Pancreas (tissue), 10 donors: ENCODE measurements at regions not wholly inside any gene's neighbourhood (a gene's known extent, or its start where the extent isn't known, plus 50 kb on each side); places are given as distances from the start of the nearest gene placed in this dataset.

Experiments used
- ATAC-seq, 4 donors: fragments of 200-7000 bp; cut with Tn5 transposase; one replicate each; pipeline versions ENCODE4 v1.8.0 to v1.9.1; 2020; ENCODE audit warnings: mild to moderate bottlenecking in 4 of 4, moderate library complexity in 4 of 4
- DNase-seq, 6 donors: peaks; one replicate each; pipeline ENCODE4 v3.0.0-alpha.2; 2020
- FAIRE-seq: peaks from 2 replicates; lab custom pipeline; 2012; peaks lifted over from hg19 to GRCh38; lab: Jason Lieb, UNC
- H3K27ac ChIP-seq, 4 donors: fragments of 200-600 bp; sonication (generic); 1 replicate in 3 of 4; 2 replicates in 1 of 4; pipeline versions ENCODE4 v1.5.0 to v1.8.0; 2020
- H3K27me3 ChIP-seq, 4 donors: fragments of 200-600 bp; one replicate each; pipeline ENCODE4 v1.8.0; 2021
- H3K36me3 ChIP-seq, 3 donors: fragments of 200-600 bp; sonication (generic) in 1 of 3; one replicate each; pipeline versions ENCODE4 v1.5.0 to v1.8.0; 2020 to 2021
- H3K4me1 ChIP-seq, 3 donors: fragments of 200-600 bp; one replicate each; pipeline ENCODE4 v1.8.0; 2021
- H3K4me3 ChIP-seq, 4 donors: fragments of 200-600 bp; sonication (generic) in 2 of 4; one replicate each; pipeline versions ENCODE4 v1.5.0 to v1.8.0; 2020 to 2021
- H3K9me3 ChIP-seq, 4 donors: fragments of 200-600 bp; one replicate each; pipeline ENCODE4 v1.8.0; 2021
- WGBS, 2 donors: extraction: QIAGEN DNeasy Blood & Tissue Kit; methylation state at CpG; one replicate each; pipeline ENCODE4 v1.1.7; 2013; 5-methylcytosine and 5-hydroxymethylcytosine counted together
- intact Hi-C, 3 donors: fragments of 100-400 bp; cut with DNase I; formaldehyde crosslinking; loops; one replicate each; pipeline versions ENCODE4 v1.11.1 to v1.14.2; 2022
- TF ChIP-seq, protein P1 (sequence below), 4 donors: fragments of 200-600 bp; sonication (generic) in 3 of 4; IDR thresholded peaks; one replicate each; pipeline versions ENCODE4 v1.5.0 to v1.8.0; 2021; ENCODE audit warnings: antibody characterized with exemption in 4 of 4
- donor health status: healthy with polysubstance abuse.
- donor health status: DM: no; HTN: no; CAD: no; lungs with moderate emphysema.
- donor health status: DM: no; HTN: no; CAD: no.
- donor health status: control.
- donor health status: control.
- donor health status: Bipolar disorder and iron deficiency.
- donor health status: DM: yes; HTN: yes; CAD: no.
- donor health status: DM: no; HTN: no; CAD: no.
- donor health status: DM: no; HTN: no; CAD: no.
- donor health status: DM: yes; HTN: yes; CAD: no.

DNA sequence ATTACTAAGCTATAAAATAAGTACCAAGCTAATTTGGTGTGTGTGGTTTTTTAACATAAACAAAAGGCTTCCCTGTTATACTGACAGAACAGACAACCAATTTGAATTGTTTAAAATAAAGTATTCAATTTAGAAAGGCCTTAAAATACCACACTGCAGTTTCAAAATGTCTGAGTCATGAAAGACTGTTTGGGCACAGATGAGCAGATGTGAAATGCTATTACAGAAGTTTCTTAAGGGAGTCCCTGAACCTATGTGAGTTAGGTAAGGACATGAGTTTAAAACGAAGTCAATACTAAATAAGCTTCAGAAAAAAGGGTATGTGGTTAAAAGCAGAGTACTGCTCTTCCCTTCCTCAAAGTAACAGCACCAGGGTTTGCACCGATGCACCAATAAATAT, 69.7 kb upstream of the SETMAR start:
- Histone ChIP-seq H3K4me3 (no peak overlapping the region), H3K36me3 (no peaks in the 10 kb centered on the region), H3K9me3 (no peaks in the 10 kb centered on the region), H3K4me1 (no peaks in the 10 kb centered on the region), H3K27me3 (no peaks in the 10 kb centered on the region), H3K27ac (no peak overlapping the region)
- DNase-seq (no peak), ATAC-seq (no peak), FAIRE-seq (no peak)
- 53 to 62% methylated on average over 2 of the region's 2 CpGs for WGBS, 2 donors
- TF ChIP-seq, protein P1, sequence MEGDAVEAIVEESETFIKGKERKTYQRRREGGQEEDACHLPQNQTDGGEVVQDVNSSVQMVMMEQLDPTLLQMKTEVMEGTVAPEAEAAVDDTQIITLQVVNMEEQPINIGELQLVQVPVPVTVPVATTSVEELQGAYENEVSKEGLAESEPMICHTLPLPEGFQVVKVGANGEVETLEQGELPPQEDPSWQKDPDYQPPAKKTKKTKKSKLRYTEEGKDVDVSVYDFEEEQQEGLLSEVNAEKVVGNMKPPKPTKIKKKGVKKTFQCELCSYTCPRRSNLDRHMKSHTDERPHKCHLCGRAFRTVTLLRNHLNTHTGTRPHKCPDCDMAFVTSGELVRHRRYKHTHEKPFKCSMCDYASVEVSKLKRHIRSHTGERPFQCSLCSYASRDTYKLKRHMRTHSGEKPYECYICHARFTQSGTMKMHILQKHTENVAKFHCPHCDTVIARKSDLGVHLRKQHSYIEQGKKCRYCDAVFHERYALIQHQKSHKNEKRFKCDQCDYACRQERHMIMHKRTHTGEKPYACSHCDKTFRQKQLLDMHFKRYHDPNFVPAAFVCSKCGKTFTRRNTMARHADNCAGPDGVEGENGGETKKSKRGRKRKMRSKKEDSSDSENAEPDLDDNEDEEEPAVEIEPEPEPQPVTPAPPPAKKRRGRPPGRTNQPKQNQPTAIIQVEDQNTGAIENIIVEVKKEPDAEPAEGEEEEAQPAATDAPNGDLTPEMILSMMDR (IDR thresholded peaks at IDR 0.05): no peak
- intact Hi-C loops: no loop called here

DNA sequence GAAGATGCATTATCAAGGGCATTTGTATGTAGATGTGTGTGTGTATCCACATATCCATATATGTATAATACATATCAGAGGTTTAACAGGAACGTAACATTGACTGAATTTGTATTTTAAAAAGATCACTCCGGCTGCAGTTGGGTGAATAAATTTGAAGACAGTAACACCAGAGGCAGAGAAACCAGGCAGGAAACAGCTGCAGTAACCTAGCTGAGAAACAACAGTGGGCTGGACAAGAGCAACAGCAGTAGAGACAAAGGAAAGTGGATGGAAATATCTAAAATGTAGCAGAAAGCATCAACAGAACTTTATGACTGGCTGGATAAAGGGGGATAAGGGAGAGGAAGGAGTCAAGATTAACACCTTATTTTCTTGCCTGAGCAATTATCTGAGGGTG, 68.3 kb upstream of the SETMAR start:
- Histone ChIP-seq H3K36me3 (no peaks in the 10 kb centered on the region), H3K27ac (no peak overlapping the region), H3K27me3 (no peaks in the 10 kb centered on the region), H3K4me3 (no peak overlapping the region), H3K4me1 (no peaks in the 10 kb centered on the region), H3K9me3 (no peaks in the 10 kb centered on the region)
- TF ChIP-seq, protein P1 (IDR thresholded peaks at IDR 0.05): no peak
- intact Hi-C loops: no loop called here
- ATAC-seq: no peak
- FAIRE-seq: no peak
- no peak for DNase-seq
- 67 to 83% methylated on average over 2 of the region's 2 CpGs for WGBS, 2 donors

DNA sequence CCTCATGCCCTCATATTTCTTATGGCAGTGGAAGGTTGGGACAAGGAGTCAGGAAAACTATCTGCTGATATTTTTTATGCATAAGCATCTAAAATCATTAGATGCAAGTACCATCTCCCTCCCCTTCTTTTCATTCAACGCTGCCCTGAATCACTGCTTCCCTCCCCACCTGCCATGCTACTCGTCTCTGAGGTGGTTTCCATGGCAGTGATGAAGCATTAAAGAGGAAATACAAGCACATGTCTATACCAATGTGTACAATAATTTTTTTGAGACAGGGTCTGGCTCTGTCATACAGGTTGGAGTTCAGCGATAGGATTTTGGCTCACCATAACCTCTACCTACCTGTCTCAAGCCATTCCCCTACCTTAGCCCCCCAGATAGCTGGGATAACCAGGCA, 67.5 kb upstream of the SETMAR start:
- no peak for FAIRE-seq
- no peak for DNase-seq
- TF ChIP-seq, protein P1 (IDR thresholded peaks at IDR 0.05): no peak
- no peak overlapping the region for H3K27ac ChIP-seq
- H3K4me1 ChIP-seq: no peaks in the 10 kb centered on the region
- H3K36me3 ChIP-seq: no peaks in the 10 kb centered on the region
- ATAC-seq: no peak
- H3K27me3 ChIP-seq: no peaks in the 10 kb centered on the region
- WGBS, 2 donors: 67 to 74% methylated on average over 3 of the region's 3 CpGs
- intact Hi-C loops: no loop called here
- no peak overlapping the region for H3K4me3 ChIP-seq
- H3K9me3 ChIP-seq: no peaks in the 10 kb centered on the region

DNA sequence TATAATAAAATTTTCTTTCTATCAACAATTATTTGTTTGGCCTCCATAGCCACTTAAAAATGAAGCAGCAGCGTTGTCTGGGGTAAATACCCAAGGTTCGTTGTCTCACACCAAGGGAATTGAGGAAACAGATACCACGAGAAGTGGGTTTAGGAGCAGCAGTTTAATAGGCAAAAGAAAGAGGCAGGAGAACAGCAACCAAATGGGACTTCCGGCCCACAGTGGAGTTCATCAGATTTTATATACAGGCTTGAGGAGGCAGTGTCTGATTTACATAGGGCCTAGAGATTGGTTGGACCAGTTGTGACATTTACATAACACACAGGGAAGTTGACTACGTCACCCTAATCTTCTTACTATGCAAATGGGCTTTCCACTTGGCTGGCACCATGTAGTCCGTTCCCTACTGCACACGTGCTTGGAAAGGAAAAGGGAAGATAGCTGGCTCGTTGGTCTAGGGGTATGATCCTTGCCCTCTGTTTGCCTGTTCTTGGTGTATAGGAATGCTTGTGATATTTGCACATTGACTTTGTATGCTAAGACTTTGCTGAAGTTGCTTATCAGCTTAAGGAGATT, 61.5 kb upstream of the SETMAR start:
- WGBS, 2 donors: 82 to 84% methylated on average over 8 of the region's 8 CpGs
- no peak for FAIRE-seq
- TF ChIP-seq, protein P1 (IDR thresholded peaks at IDR 0.05): no peak
- no peak for DNase-seq
- Histone ChIP-seq H3K4me3 (no peak overlapping the region), H3K36me3 (no peaks in the 10 kb centered on the region), H3K27ac (no peak overlapping the region), H3K9me3 (no peaks in the 10 kb centered on the region), H3K27me3 (no peaks in the 10 kb centered on the region), H3K4me1 (no peaks in the 10 kb centered on the region)
- intact Hi-C loops: no loop called here
- ATAC-seq: no peak

DNA sequence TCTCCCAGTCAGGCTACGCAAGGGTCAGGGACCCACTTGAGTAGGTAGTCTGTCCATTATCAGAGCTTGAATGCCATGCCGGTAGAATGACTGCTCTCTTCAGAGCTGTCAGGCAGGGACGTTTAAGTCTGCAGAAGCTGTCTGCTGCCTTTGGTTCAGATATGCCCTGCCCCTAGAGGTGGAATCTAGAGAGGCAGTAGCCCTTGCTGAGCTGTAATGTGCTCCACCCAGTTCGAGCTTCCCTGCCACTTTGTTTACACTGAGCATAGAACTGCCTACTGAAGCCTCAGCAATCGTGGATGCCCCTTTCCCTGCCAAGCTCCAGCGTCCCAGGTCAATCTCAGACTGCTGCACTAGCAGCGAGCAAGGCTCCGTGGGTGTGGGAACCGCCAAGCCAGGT, 57.5 kb upstream of the SETMAR start:
- no peaks in the 10 kb centered on the region for H3K36me3 ChIP-seq
- no peak overlapping the region for H3K4me3 ChIP-seq
- H3K4me1 ChIP-seq: no peaks in the 10 kb centered on the region
- H3K27ac ChIP-seq: no peak overlapping the region
- DNase-seq: peak in 1 of 6 donors; percentile 24
- TF ChIP-seq, protein P1 (IDR thresholded peaks at IDR 0.05): no peak
- intact Hi-C loops: no loop called here
- WGBS, 2 donors: 63 to 66% methylated on average over 9 of the region's 9 CpGs
- no peak for ATAC-seq
- H3K27me3 ChIP-seq: no peaks in the 10 kb centered on the region
- H3K9me3 ChIP-seq: no peaks in the 10 kb centered on the region
- FAIRE-seq: no peak
